COR-L47 (cell line): ENCODE measurements at regions not wholly inside any gene's neighbourhood (a gene's known extent, or its start where the extent isn't known, plus 50 kb on each side); places are given as distances from the start of the nearest gene placed in this dataset.

Experiments used
- DNase-seq: peaks from one replicate; lab custom pipeline; 2025; lab: John Stamatoyannopoulos, UW

DNA sequence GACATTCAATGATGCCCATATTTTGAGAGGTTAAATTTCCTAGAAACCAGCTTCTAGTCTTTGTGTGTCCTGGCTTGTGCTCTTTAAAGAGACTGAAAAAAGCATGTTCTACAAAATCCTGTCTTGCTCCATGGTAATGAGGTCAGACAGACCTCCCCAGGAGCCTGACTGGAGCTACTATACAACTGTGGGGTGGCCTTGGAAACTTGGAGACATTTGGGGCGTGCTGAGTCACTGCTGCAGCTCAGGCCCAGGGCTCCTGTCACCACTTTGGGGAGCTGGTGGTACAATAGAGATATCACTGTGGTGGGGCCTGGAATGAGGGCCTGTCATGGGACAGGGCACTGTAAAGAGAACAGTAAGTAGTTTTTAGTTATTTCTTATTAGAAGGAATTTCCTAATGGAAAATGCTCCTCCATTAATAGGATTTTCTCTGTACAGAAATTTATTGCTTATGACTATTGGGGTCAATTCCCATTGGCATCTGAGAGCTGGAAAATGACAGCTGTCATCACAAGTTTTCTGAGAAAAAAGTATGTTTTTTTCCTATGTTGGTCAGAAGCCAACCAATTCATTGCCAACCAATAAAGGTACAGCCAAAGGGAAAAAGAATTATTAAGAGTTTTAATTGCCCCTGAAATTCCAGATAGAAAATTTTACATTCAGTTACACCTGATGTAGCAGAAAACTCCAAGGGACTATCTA is 207.4 kb upstream of the JADE1 start:
- no peak for DNase-seq

- peak; percentile 75 for DNase-seq
These were observed 208.3 kb upstream of the JADE1 start for GRCh38 chr4:128600996-128601871.

- DNase-seq = no peak
These were observed 209.1 kb upstream of the JADE1 start for GRCh38 chr4:128600410-128600809.

GRCh38 chr4:128597500-128597899 is 212.0 kb upstream of the JADE1 start:
- DNase-seq = no peak

- no peak for DNase-seq
These were observed 212.6 kb upstream of the JADE1 start for GRCh38 chr4:128596853-128597252.

GRCh38 chr4:128596115-128596514 is 213.4 kb upstream of the JADE1 start:
- no peak for DNase-seq

DNA sequence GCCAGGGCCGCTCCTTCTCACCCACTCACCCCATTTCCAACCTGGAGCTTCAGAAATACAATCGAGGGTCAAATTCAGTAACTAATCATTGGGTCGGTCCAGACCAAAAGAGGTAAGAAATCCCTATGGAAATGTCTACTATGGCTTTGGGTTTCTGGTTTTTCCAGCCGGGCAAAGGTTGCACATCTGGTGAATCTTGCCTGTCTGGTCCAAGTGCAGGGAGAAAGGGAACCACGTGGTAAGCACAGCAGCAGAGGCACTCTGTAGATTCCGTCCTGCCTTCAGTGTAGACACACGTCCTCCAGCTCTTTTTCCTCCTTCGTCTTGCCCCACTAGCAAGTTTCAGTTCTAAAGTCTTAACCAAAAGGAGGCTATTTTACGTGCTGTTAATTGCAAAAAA is 218.0 kb upstream of the JADE1 start:
- DNase-seq = no peak

GRCh38 chr4:128590773-128591172 is 218.7 kb upstream of the JADE1 start:
- no peak for DNase-seq

GRCh38 chr4:128590034-128590740 is 219.3 kb upstream of the JADE1 start:
- no peak for DNase-seq

DNA sequence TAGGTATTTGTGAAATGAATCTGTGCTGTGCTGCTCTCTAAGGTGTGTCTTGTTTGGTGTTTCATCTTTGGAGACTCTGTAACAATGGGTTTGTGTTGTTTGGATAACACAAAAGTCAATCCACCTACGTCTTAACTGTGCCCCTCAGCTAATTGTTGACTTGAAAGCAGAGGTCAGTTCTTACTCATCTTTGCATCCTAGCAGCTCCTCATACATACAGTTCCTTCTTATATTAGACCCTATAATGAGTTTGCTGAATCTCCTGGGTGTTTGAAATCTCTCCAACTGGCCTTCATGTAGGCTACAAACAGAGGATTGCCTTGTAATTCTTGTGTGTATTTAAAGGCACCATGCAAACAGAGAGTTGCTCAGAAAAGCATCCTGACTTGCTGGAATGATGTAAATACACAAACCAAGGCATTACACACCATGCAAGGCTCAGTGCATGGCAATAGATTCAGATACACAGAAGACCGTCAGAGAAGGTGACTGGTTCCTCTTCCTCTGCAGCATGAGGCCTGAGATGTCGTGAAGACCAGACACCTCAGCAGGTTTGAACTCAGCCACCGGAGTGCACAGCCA is 220.0 kb upstream of the JADE1 start:
- no peak for DNase-seq

DNA sequence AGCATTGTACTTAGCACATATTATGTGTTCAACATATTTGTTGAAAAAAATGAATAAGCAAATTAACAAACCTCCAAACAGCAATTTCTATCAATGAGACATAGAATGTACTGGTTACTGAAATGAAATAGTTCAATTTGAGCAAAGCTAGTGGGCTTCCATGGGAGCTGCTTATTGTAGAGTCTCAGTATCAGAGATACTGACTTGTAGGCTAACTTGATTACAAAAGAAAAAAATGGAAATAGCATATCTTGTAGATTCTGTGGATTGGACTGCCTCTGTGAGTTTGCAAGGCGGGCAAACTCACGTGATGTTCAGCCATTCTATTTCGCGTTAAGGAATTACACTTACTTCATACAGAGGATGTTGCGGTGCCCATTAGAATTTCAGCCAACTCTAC is 222.1 kb upstream of the JADE1 start:
- no peak for DNase-seq

DNA sequence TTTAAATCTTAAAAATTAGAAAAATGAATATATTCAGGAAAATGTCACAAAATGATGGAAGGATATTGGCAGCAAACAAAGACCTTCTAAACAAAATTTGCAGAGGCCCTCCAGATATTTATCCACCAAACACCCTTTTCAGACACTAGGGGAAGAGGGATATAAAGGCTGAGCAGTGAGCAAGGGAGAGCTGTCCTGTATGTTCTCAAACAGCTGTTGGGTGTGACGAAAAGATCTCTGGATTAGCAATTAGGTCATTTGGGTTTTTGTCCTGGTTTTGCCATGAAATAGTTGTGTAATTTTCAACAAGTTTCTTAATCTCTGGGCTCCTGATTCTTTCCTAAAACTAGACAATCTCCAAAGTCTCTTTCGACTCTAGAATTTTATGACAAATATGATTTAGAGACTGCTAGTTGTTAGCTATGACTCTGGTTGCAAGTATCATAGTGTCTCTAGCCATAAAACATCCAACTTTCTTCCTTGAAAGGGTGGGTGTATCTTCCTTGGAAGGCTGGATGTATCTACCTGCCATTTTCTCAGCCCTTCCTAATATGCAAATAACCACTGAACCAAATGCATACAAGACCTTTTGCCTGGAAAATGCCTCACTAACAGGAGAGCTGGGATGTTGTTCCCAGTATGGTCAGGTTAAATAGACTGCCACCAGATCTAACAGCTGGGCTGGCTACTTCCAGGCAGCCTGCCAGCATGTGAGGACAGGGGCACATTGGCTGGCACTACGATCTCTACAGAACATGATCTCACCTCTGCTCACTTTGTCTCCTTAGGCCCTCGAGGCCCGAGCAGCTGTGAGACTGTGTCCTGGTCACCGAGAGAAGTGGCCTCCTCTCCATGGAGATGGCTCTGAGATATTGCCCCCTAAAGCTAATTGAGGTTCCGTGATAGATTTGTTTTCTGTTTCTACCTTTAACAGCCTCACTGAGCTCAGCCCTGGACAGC is 225.5 kb upstream of the JADE1 start:
- no peak for DNase-seq

- no peak for DNase-seq
These were observed 227.1 kb upstream of the JADE1 start for GRCh38 chr4:128582427-128582870.

- no peak for DNase-seq
These were observed 230.2 kb upstream of the JADE1 start for GRCh38 chr4:128579154-128579853.

DNA sequence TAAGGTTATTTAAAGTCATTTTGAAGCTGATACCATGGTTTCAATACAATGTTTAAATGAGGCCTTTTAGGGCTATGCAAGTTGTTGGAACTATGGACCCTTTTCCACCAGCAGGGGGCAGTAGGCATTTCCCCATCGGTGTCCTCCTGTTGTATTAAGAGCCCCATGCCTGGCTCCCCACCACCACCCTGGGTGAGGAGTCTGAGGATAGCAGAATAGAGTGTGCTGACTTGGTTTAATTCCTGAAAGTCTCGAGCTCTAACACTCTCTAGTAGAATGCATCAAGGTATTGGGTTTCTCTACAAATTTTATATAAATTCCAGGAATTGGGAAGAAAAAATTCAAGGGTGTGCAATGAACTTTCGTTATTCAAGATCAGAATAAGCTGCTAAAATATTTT is 234.8 kb upstream of the JADE1 start:
- peak; percentile 38 for DNase-seq

DNA sequence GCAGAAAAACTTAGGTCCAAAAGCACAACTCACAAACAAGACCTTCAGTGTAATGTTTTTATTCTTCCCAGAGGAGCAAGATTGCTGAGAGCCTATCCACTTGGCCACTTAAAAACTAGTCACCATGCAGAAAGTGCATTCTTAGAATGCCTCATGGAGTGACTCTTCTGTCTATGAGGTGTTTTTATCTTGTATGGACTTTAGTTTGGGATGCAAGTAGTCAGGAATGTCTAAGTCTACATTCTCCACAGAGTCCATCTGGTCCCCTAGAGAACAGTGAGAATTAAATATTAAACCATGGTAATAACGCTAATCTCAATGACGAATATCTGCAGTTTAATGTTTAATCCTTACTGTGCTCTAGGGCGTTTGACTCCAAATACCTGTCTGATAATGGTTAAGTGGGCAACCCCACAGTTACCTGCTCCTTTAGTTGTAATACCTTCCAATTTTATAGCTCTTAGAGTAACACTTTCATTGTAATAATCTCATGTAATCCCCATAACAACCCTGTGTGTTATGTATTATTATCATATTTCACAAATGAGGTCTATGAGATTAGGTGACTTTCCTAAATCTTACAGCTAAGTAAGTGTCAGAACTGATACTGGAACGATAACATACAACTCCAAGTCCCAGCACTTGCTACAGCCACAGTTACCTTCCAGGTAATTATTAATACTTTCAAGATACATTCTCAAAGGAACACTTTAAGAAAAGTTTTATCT is 235.6 kb upstream of the JADE1 start:
- DNase-seq = no peak

GRCh38 chr4:128572778-128573241 is 236.7 kb upstream of the JADE1 start:
- no peak for DNase-seq

DNA sequence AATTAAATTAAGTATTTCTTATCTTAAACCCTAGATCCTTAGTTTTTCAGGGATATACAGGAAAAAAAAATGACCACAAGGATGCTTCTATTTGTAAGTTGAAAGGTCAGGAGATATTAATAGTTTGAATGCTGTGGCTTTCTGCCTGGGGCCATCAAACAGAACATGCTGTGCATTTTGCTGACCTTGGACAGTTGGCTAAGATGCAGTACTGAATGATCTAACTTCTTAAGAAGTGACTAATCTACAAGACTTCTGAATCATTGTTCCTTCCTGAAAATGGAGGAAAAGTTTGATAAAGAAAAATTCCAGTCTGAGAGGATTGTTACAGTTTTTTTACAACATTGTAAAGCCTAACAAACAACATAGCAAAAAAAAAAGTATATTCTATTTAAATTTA is 237.8 kb upstream of the JADE1 start:
- DNase-seq = no peak

DNA sequence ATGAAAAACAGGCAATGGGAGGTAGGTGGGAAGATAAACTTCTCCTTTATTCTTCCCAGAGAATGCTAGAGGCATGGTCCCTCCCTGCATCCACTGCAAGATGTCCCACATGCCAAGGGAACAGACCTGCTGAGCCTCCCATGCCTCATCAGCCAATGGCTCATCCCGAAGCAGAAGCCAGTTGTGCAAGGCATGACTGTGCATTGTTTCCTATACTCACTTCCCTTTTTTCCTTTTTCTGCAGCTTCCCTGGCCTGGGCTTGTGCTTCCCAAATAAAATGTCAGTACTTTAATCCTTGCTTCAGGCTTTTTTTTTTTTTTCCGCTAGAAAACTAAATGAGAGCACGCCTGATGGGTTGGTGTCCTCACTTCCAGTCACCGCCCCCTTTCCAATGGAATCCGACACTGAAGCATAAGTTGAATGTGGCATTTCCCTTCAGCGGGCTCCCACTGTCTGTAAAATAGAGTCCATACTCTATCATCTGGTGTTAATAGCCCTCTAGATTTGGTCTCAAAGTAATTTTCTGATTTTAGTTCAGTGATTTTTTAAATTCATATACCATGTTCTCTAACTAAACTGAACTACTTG is 239.0 kb upstream of the JADE1 start:
- DNase-seq = no peak
